KBM-7 (cell line): ENCODE measurements at regions not wholly inside any gene's neighbourhood (a gene's known extent, or its start where the extent isn't known, plus 50 kb on each side); places are given as distances from the start of the nearest gene placed in this dataset.

Source experiments
- DNase-seq: peaks from one replicate; pipeline ENCODE4 v3.0.0-alpha.2; 2015
- in situ Hi-C: fragments of 300-500 bp; cut with MboI; formaldehyde crosslinking; loops from 2 replicates; pipeline ENCODE4 v1.14.3; 2020; ENCODE audit warnings: low sequenced_read_pairs, low pct_unique_long_range_greater_than_20kb, mixed read lengths

DNA sequence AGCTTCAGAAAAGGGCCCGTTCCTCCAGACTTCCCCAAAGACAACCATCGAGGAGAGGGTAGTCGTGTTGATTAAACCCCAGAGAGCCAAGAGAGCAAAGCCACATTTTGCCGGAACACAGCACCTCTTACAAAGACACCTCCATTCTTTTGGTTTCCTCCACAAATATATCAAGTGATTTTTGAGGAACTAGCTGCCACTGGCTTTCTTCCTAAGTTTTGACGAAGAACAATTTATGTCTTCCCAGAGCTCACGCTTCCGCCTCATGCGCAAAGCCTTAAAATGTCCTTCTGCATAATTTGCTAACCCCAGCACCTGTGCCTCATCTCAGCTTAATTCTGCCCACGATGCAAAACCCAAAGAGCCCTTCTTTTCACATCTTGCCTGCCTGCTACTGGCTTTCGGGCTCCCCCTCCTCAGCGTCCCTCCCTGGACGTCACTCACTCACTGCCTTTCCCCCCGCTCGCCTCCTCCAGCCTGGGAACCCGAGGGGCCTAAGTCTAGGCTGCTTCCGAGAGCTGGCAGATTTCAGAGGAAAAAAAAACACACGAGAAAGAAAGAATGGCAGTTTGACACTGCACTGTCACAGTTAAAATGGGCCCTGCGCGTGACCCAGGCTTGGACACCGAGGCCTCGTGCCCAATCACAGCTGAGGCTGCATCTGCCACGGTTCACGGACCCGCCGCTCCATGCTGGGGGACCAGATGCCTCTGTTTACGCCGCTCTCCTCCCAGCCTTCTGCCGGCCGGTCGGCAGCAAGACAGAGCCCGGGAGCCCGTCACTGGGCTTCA is 77.6 kb upstream of the IFNAR2 start:
- DNase-seq, result peak; percentile 32
- in situ Hi-C loops, result no loop called here

- in situ Hi-C loops, result no loop called here
- DNase-seq, result no peak
Measured at GRCh38 chr21:33152732-33153130, 77.0 kb upstream of the IFNAR2 start.

DNA sequence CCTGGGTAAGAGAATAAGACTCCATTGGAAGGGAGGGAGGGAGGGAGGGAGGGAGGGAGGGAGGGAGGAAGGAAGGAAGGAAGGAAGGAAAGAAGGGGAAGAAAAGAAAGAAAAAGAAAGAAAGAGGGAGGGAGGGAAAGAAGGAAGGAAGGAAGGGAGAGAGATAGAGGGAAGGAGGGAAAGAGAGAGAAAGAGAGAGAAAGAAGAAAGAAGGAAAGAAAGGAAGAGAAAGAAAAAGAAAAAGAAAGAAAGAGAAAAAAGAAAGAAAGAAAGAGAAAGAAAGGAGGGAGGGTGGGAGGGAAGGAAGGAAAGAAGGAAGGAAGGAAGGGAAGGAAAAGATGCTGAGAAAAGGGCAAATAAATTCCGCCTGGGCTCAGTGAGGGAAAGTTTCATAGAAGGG is 74.7 kb upstream of the IFNAR2 start:
- in situ Hi-C loops, result no loop called here
- DNase-seq, result no peak

GRCh38 chr21:33155422-33155821 is 74.3 kb upstream of the IFNAR2 start:
- no peak for DNase-seq
- in situ Hi-C loops, result no loop called here

DNA sequence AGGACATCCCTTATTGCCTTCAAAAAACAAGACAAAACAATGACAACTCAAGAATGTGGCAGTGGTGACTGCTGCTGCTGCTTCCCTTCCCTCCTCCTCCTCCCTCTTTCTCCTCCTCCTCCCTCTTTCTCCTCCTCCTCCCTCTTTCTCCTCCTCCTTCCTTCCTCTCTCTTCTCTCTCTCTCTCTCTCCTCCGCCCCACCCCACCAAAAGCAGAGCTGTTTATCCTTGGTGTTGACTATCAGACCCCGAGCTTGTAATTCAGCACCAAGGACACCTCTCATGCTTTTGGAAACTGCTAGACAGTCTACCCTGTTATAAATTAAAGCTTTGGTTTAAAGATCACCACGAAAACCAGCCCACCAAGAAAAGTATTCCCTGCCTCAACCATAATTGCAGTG is 72.4 kb upstream of the IFNAR2 start:
- peak; percentile 9 for DNase-seq
- in situ Hi-C loops, result no loop called here

DNA sequence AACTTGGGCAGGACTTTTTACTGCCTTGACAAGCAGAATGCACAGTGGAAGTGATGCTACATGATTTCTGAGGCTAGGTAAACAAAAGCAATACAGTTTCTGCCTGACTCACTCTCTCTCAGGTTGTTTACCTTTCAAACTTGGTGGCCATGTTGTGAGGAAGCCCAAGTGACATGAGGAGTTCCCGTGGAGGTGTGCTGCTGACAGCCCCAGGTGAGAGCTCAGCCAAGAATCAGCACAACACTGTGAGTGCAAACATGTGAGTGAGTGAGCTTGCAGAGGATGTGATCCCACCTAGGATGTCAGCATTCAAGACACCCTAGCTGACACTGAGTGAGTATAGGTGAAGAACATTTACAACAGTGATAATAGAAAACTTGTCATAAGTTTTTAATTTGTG is 71.1 kb upstream of the IFNAR2 start:
- DNase-seq, result no peak
- in situ Hi-C loops, result no loop called here

DNA sequence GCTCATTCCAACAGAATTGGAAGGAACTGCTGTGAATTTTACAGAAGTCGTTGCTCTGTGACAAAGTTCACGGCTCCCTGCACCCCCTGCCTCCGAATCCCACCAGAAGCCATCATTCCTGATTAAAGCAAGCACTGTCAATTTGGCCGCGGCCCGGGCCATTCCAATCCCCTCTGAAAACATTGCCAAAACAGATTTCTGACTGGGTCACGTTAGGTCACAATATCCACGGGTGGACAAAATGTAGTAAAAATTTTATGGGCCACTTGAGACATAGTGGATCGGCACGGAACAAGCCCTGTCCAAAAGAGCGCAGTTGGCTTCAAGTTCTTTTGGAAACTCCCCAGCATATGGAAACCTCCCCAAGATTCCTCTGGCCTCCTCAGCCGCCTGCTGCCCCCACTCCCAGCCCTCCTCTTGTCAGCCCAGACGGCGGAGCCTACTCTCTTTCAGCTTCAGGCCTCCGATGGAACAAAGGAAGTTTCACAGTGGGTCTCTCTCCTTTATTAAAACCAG is 67.2 kb upstream of the IFNAR2 start:
- in situ Hi-C loops, result no loop called here
- no peak for DNase-seq

DNA sequence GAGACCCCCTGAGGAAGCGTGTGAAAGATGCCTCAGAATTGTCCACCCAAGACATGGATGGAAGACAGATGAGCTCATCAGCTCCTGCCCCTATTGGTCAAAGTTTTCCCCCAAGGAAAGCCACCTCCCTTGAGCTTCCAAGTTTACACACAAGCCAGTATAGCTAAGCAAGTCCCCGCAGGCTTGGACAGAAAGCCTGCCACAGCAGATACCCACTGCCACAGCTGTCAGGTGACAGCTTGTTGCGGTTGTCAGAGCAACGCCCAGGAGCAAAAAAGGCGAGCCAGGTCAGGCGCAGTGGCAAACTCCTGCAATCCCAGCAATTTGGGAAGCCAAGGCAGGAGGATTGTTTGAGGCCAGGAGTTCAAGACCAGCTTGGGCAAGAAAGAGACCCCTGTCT is 60.9 kb upstream of the IFNAR2 start:
- in situ Hi-C loops, result no loop called here
- no peak for DNase-seq

GRCh38 chr21:33169359-33169758 is 60.4 kb upstream of the IFNAR2 start:
- in situ Hi-C loops, result no loop called here

GRCh38 chr21:33171616-33172169 is 58.0 kb upstream of the IFNAR2 start:
- no peak for DNase-seq
- in situ Hi-C loops, result no loop called here

More at GRCh38 chr21:33169359-33169758, 60.4 kb upstream of the IFNAR2 start:
- peak; percentile 16 for DNase-seq

- in situ Hi-C loops, result loop anchor here (25.0 kb wide), 1 partner anchor 512 kb away; no protein-coding TSS in a partner anchor
- no peak for DNase-seq
Measured at GRCh38 chr21:33174756-33175155, 55.0 kb upstream of the IFNAR2 start.
